Uterus (tissue), 2 donors: ENCODE measurements at regions not wholly inside any gene's neighbourhood (a gene's known extent, or its start where the extent isn't known, plus 50 kb on each side); places are given as distances from the start of the nearest gene placed in this dataset.

ENCODE experiments used
- CTCF ChIP-seq, 4 experiments: fragments of 200-600 bp in 2 of 4; fragments of 450-650 bp in 2 of 4; sonication (generic) in 2 of 4; IDR thresholded peaks; one replicate each; pipeline ENCODE4 v1.5.1; 2016 to 2019; ENCODE audit warnings: antibody characterized with exemption in 4 of 4, mild to moderate bottlenecking in 2 of 4, moderate library complexity in 1 of 4
- POLR2A ChIP-seq, 2 donors: fragments of 450-650 bp; IDR thresholded peaks; one replicate each; pipeline ENCODE4 v1.6.1; 2016; ENCODE audit warnings: antibody characterized with exemption in 2 of 2, mild to moderate bottlenecking in 1 of 2, moderate library complexity in 1 of 2

GRCh38 chr4:108556166-108556565 lies 64.2 kb upstream of the RPL34 start:
- no peak for TF ChIP-seq POLR2A (IDR thresholded peaks at IDR 0.05)
- TF ChIP-seq CTCF (IDR thresholded peaks at IDR 0.05) = no peak
